ENCODE measurements at regions not wholly inside any gene's neighbourhood (a gene's known extent, or its start where the extent isn't known, plus 50 kb on each side); places are given as distances from the start of the nearest gene placed in this dataset.

DNA sequence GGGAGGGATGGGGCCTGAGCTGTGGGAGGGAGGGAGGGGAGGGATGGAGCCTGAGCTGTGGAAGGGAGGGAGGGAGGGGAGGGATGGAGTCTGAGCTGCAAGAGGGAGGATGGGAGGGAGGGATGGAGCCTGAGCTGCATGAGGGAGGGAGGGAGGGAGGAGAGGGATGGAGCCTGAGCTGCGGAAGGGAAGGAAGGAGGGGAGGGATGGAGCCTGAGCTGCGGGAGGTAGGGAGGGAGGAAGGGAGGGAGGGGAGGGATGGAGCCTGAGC lies 124.0 kb upstream of the ERCC6L2 start:
- CTCF ChIA-PET: interaction anchor here (0.6 to 0.7 kb wide), 2 partner anchors 159 to 672 kb away, joined by 3 to 5 read pairs; no protein-coding TSS in a partner anchor
- no peaks in the 10 kb centered on the region for H3K9me3 Mint-ChIP-seq (ENCODE audit: low read depth, unreplicated experiment)
- no peak overlapping the region for H3K27ac Mint-ChIP-seq (ENCODE audit: unreplicated experiment)
- H3K27me3 Mint-ChIP-seq (ENCODE audit: unreplicated experiment): peaks cover 16% of the 10 kb centered on the region
- no peak for DNase-seq
- no peak for TF ChIP-seq CTCF (IDR thresholded peaks at IDR 0.05; ENCODE audit: unreplicated experiment)
- no peaks in the 10 kb centered on the region for H3K36me3 Mint-ChIP-seq (ENCODE audit: insufficient read depth, unreplicated experiment)
- no peaks in the 10 kb centered on the region for H3K4me1 Mint-ChIP-seq (ENCODE audit: low read depth, unreplicated experiment)
- H3K4me3 Mint-ChIP-seq (ENCODE audit: low read depth, unreplicated experiment): no peak overlapping the region
- intact Hi-C loops (cut with micrococcal nuclease; ENCODE audit: unreplicated experiment): no loop called here
- no TSS peak for BruUV-seq (replicated peaks)

GRCh38 chr9:95750725-95751519 lies 124.6 kb upstream of the ERCC6L2 start:
- H3K4me1 Mint-ChIP-seq (ENCODE audit: low read depth, unreplicated experiment): no peaks in the 10 kb centered on the region
- no peak for TF ChIP-seq CTCF (IDR thresholded peaks at IDR 0.05; ENCODE audit: unreplicated experiment)
- H3K27me3 Mint-ChIP-seq (ENCODE audit: unreplicated experiment): peaks cover 16% of the 10 kb centered on the region
- BruUV-seq (replicated peaks): no TSS peak
- no peak overlapping the region for H3K27ac Mint-ChIP-seq (ENCODE audit: unreplicated experiment)
- H3K9me3 Mint-ChIP-seq (ENCODE audit: low read depth, unreplicated experiment): no peaks in the 10 kb centered on the region
- no peak for DNase-seq
- intact Hi-C loops (cut with micrococcal nuclease; ENCODE audit: unreplicated experiment): no loop called here
- no peak overlapping the region for H3K4me3 Mint-ChIP-seq (ENCODE audit: low read depth, unreplicated experiment)
- no peaks in the 10 kb centered on the region for H3K36me3 Mint-ChIP-seq (ENCODE audit: insufficient read depth, unreplicated experiment)
- CTCF ChIA-PET: interaction anchor here (0.7 kb wide), 1 partner anchor 673 kb away, joined by 3 read pairs; no protein-coding TSS in a partner anchor

- no peak for DNase-seq
- no peak overlapping the region for H3K4me3 Mint-ChIP-seq (ENCODE audit: low read depth, unreplicated experiment)
- TF ChIP-seq CTCF (IDR thresholded peaks at IDR 0.05; ENCODE audit: unreplicated experiment): no peak
- peaks cover 16% of the 10 kb centered on the region for H3K27me3 Mint-ChIP-seq (ENCODE audit: unreplicated experiment)
- BruUV-seq (replicated peaks): no TSS peak
- H3K36me3 Mint-ChIP-seq (ENCODE audit: insufficient read depth, unreplicated experiment): no peaks in the 10 kb centered on the region
- intact Hi-C loops (cut with micrococcal nuclease; ENCODE audit: unreplicated experiment): no loop called here
- CTCF ChIA-PET: no interaction called here
- no peak overlapping the region for H3K27ac Mint-ChIP-seq (ENCODE audit: unreplicated experiment)
- H3K9me3 Mint-ChIP-seq (ENCODE audit: low read depth, unreplicated experiment): no peaks in the 10 kb centered on the region
- no peaks in the 10 kb centered on the region for H3K4me1 Mint-ChIP-seq (ENCODE audit: low read depth, unreplicated experiment)
These were observed 126.0 kb upstream of the ERCC6L2 start for GRCh38 chr9:95749493-95749892.

DNA sequence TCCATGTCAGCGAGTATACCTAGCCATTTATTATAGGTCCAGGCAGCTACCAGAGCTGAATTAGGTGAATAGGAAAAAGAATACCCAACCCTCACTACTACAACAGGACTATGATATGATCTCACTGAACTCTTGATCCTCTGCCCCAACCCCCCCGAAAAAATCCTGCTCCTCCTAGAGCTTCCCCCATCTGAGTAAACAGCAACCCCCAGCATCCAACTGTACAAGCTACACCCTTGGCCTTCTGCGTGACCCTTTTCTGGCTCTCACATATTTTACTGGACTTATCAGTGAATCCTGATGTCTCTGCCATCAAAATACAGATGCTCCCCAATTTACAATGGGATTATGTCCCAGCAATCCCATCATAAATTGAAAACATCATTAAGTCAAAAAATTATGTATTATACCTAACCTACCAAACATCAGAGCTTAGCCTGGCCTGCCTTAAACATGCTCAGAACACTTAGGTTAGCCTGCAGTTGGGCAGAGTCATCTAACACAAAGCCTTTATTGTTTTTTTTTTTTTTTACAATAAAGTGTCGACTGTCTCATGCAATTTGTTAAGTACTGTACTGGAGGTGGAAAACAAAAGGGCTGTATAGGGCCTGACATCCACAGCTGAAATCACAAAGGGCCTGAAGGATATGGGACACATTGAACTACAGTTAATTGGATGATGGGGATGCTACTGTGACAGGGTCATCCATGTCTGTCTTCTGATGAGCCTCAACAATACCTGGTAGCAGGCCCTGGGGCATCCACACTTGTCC lies 128.9 kb upstream of the ERCC6L2 start:
- H3K36me3 Mint-ChIP-seq (ENCODE audit: insufficient read depth, unreplicated experiment): no peaks in the 10 kb centered on the region
- H3K27me3 Mint-ChIP-seq (ENCODE audit: unreplicated experiment): peaks cover 32% of the 10 kb centered on the region
- no peak overlapping the region for H3K27ac Mint-ChIP-seq (ENCODE audit: unreplicated experiment)
- no peak for TF ChIP-seq CTCF (IDR thresholded peaks at IDR 0.05; ENCODE audit: unreplicated experiment)
- H3K9me3 Mint-ChIP-seq (ENCODE audit: low read depth, unreplicated experiment): no peaks in the 10 kb centered on the region
- DNase-seq: no peak
- no peaks in the 10 kb centered on the region for H3K4me1 Mint-ChIP-seq (ENCODE audit: low read depth, unreplicated experiment)
- no peak overlapping the region for H3K4me3 Mint-ChIP-seq (ENCODE audit: low read depth, unreplicated experiment)
- BruUV-seq (replicated peaks): no TSS peak
- CTCF ChIA-PET: no interaction called here
- intact Hi-C loops (cut with micrococcal nuclease; ENCODE audit: unreplicated experiment): no loop called here

All from Calu3 (cell line).